DND-41 (cell line): ENCODE measurements at regions not wholly inside any gene's neighbourhood (a gene's known extent, or its start where the extent isn't known, plus 50 kb on each side); places are given as distances from the start of the nearest gene placed in this dataset.
"Not testable (repeated sequence)": the region's sequence is repeated elsewhere in the genome, so short reads cannot be mapped to it uniquely, and the experiment has no call there.

Experiments
- ATAC-seq: fragments of 200-7000 bp; cut with Tn5 transposase; 3 replicates; pipeline ENCODE4 v1.9.1; 2021; ENCODE audit warnings: low read depth; ENCODE audit not compliant: insufficient read depth
- DNase-seq: peaks from one replicate; pipeline ENCODE4 v3.0.0-alpha.2; 2020
- H2AFZ ChIP-seq: 2 replicates; pipeline ENCODE4 v1.6.0; 2012; ENCODE audit warnings: low read depth, low read length
- H3K27ac ChIP-seq: 2 replicates; pipeline ENCODE4 v1.5.1; 2012; ENCODE audit warnings: low read length, inconsistent platforms
- H3K27me3 ChIP-seq: fragments of 200-600 bp; sonication (generic); 2 replicates; pipeline ENCODE4 v1.6.0; 2012; ENCODE audit warnings: low read length, mild to moderate bottlenecking, inconsistent platforms; ENCODE audit not compliant: insufficient read depth, poor library complexity
- H3K36me3 ChIP-seq: 2 replicates; pipeline ENCODE4 v1.5.1; 2012; ENCODE audit warnings: low read length, inconsistent platforms; ENCODE audit not compliant: insufficient read depth
- H3K4me1 ChIP-seq: 2 replicates; pipeline ENCODE4 v1.5.1; 2012; ENCODE audit warnings: mild to moderate bottlenecking, low read length; ENCODE audit not compliant: insufficient read depth
- H3K4me2 ChIP-seq: 2 replicates; pipeline ENCODE4 v1.6.0; 2012; ENCODE audit warnings: mild to moderate bottlenecking, moderate library complexity, low read length, inconsistent platforms; ENCODE audit not compliant: insufficient read depth
- H3K4me3 ChIP-seq, 2 experiments: fragments of 200-600 bp in 1 of 2; shearing (Covaris generic) in 1 of 2; 2 replicates each; pipeline ENCODE4 v1.5.1; 2012 to 2016; ENCODE audit warnings: inconsistent platforms in 2 of 2, low read length in 2 of 2, mild to moderate bottlenecking in 2 of 2, low read depth in 1 of 2, moderate library complexity in 1 of 2
- H3K79me2 ChIP-seq: 2 replicates; pipeline ENCODE4 v1.6.0; 2012; ENCODE audit warnings: low read length, inconsistent platforms; ENCODE audit not compliant: insufficient read depth
- H3K9ac ChIP-seq: 2 replicates; pipeline ENCODE4 v1.6.0; 2012; ENCODE audit warnings: low read depth, mild to moderate bottlenecking, inconsistent platforms, low read length, moderate library complexity
- H3K9me3 ChIP-seq: 2 replicates; pipeline ENCODE4 v1.5.1; 2012; ENCODE audit warnings: low read length, moderate library complexity, mild to moderate bottlenecking, inconsistent platforms; ENCODE audit not compliant: insufficient read depth, severe bottlenecking
- H4K20me1 ChIP-seq: 2 replicates; pipeline ENCODE4 v1.6.0; 2012; ENCODE audit warnings: low read length; ENCODE audit not compliant: insufficient read depth
- CTCF ChIP-seq: IDR thresholded peaks from 2 replicates; pipeline ENCODE4 v1.5.1; 2012; ENCODE audit warnings: borderline replicate concordance, low read length, moderate library complexity, mild to moderate bottlenecking; ENCODE audit not compliant: poor library complexity, severe bottlenecking; ENCODE audit errors: extremely low read depth
- EZH2 ChIP-seq: IDR thresholded peaks from 3 replicates; pipeline ENCODE4 v1.6.1; 2012; ENCODE audit warnings: borderline replicate concordance, low read depth, mild to moderate bottlenecking, moderate library complexity, low read length, inconsistent platforms; ENCODE audit not compliant: severe bottlenecking

- ATAC-seq (no peak), DNase-seq (no peak)
- Histone ChIP-seq H3K4me1 (no peaks in the 10 kb centered on the region), H3K79me2 (no peaks in the 10 kb centered on the region), H3K4me2 (no peak overlapping the region), H3K27ac (no peak overlapping the region), H3K36me3 (no peaks in the 10 kb centered on the region), H3K4me3 (no peak overlapping the region), H4K20me1 (no peaks in the 10 kb centered on the region), H3K9me3 (no peaks in the 10 kb centered on the region), H3K27me3 (no peaks in the 10 kb centered on the region), H2AFZ (no peak overlapping the region), H3K9ac (no peak overlapping the region)
- TF ChIP-seq EZH2 (no peak), CTCF (no peak)
Observed at GRCh38 chr5:44150075-44150723, 239.0 kb downstream of the FGF10 start.

GRCh38 chr5:44117947-44118346 is 271.3 kb downstream of the FGF10 start:
- not testable (repeated sequence) for ATAC-seq, H3K79me2 ChIP-seq, DNase-seq

GRCh38 chr5:44108232-44108631 is 281.0 kb downstream of the FGF10 start:
- not testable (repeated sequence) for H3K9me3 ChIP-seq, H3K9ac ChIP-seq, ATAC-seq, H3K27ac ChIP-seq, H3K79me2 ChIP-seq, H4K20me1 ChIP-seq, H3K4me2 ChIP-seq, DNase-seq, H3K4me1 ChIP-seq, H3K27me3 ChIP-seq, H3K36me3 ChIP-seq, H3K4me3 ChIP-seq, H2AFZ ChIP-seq

More at GRCh38 chr5:44117947-44118346, 271.3 kb downstream of the FGF10 start:
- H3K9me3 ChIP-seq, H3K27ac ChIP-seq, H2AFZ ChIP-seq, H3K36me3 ChIP-seq, H3K27me3 ChIP-seq, H3K4me3 ChIP-seq, H3K9ac ChIP-seq, H3K4me1 ChIP-seq, H4K20me1 ChIP-seq, H3K4me2 ChIP-seq: not testable (repeated sequence)

GRCh38 chr5:44099643-44100042 is 289.6 kb downstream of the FGF10 start:
- Histone ChIP-seq H3K79me2 (no peaks in the 10 kb centered on the region), H3K27me3 (no peaks in the 10 kb centered on the region), H3K4me1 (no peaks in the 10 kb centered on the region), H3K36me3 (no peaks in the 10 kb centered on the region), H3K4me3 (no peak overlapping the region), H4K20me1 (no peaks in the 10 kb centered on the region), H3K9ac (no peak overlapping the region), H2AFZ (no peak overlapping the region), H3K4me2 (no peak overlapping the region), H3K9me3 (no peaks in the 10 kb centered on the region), H3K27ac (no peak overlapping the region)
- TF ChIP-seq EZH2, result no peak
- TF ChIP-seq CTCF, result no peak
- DNase-seq (no peak), ATAC-seq (no peak)
